DMS53 treated with DMSO at 0.1 percent for 48 hours (cell line): ENCODE measurements at regions not wholly inside any gene's neighbourhood (a gene's known extent, or its start where the extent isn't known, plus 50 kb on each side); places are given as distances from the start of the nearest gene placed in this dataset.
"Not testable (repeated sequence)": the region's sequence is repeated elsewhere in the genome, so short reads cannot be mapped to it uniquely, and the experiment has no call there.

Source experiments
- DNase-seq: peaks from one replicate; lab custom pipeline; 2025; ENCODE audit not compliant: unreplicated experiment; lab: John Stamatoyannopoulos, UW

DNA sequence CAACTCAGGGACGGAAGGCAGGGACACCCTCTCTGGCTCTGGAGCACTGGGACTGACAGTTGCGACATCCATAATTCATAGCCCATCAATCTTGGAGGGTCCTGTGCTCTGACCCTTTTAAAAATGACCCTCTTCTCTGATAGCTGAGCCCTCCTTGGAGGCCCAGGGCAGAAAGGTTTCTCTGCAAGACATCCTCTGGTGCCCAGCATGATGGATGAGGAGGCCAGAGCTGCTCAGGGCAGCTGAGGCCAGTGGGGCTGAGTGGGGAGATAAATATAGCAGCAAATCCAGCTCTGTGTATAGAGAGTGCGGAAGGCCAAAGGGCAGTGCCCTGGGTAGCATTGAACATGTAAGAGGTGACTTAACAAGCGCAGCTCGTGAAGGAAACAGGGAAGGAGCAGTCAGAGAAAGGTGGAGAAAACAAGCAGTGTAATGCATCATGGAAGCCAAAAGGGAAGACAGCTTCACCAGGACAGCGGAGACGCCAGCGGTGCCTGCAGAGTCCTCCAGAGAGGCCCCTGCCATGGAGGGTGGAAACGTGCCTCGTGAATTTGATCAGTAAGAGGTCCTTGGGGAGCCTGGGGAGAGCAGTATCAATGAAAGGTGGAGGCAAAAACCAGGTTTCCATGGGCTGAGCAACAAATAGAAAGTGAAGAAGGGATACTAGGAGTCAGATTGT, 50.4 kb upstream of the FMOD start:
- no peak for DNase-seq

DNA sequence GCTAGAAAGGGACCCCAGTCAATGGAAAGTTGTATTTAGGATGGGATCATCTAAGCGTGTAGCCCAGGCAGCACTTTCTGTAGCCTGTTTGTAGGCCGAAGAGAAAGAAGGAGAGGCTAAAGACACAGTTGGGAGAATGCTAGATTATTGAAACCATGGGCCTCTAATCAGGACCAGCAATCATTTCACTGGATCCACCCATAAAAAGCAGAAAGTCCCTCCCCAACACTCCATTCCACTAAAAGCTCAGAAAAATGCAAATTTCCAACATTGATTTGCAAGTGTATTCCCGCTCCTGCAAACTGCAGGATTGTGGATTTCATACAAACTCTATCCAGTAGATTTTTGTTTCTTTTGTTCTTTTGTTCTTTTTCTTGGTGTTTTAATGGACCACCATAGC, 51.2 kb upstream of the FMOD start:
- DNase-seq, result no peak

DNA sequence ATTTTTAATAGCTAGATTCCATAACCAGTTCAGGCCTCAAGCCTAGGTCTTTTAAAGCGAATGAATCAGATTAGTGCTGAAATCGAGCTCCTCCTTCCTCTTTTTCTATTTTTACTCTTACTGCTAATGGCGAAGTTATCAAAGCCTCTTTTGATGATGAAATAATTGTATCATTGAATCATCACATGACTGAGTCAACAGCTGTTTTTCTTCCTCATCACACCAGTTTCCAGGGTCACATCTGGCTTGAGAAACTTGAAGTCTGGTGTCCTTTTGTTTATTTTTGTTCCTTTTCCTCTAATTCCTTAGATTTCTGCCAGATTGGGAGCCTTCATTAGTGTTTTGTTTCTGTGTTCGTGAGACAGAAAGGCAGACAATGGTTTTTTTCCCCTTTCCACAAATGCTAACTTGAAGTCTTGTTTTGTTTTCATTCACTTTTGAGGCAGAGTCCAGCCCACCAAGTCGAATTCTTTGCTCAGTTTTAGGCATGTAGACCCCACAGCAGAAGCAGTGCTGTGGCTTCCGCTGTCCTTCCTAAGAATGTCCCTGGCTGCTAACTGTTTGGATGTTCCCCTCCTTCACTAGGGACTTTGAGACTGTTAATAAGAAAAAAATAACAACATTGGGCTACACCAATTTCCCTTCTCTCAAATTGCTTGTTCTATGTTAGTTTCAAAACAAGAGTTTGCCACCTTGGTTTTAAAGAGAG, 51.9 kb upstream of the FMOD start:
- DNase-seq, result no peak

DNA sequence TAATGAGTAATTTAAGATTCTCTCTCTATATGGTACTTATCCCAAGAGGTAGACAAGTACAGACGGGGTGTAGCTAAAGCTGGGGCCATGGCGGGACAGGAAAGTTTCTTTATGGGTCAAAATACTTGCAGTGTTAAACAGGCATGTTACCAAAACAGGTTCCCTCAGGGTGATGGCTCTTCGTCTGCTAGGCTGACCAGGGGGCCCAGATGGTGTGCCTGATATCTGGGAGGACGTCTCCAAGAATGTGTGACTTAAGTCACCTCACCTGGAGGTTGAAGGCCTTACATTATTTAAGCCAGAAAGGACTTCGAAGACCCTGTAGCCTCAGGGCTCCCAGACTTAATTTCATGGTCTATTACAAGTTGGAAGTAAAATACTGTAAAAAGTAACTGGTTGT, 52.7 kb upstream of the FMOD start:
- DNase-seq, result no peak

DNA sequence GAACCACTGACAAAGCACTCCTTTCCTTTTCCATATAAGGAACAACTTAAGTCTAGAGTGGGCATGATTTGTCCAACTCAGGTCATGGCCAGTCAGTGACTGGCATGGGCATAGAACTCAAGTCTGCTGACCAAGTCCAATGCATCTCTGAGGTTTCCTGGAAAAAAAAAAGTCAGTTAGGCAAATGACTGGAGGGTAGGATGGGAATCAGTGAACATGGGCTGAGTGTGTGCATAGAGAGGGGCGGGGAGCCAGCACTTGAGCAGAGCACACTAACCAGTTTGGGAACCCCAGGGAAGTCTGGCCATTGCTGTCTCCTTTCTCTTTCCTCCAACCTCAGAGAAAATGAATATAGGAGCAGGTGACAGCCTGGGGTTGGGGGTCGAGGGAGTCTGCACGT, 53.6 kb upstream of the FMOD start:
- DNase-seq, result no peak

DNA sequence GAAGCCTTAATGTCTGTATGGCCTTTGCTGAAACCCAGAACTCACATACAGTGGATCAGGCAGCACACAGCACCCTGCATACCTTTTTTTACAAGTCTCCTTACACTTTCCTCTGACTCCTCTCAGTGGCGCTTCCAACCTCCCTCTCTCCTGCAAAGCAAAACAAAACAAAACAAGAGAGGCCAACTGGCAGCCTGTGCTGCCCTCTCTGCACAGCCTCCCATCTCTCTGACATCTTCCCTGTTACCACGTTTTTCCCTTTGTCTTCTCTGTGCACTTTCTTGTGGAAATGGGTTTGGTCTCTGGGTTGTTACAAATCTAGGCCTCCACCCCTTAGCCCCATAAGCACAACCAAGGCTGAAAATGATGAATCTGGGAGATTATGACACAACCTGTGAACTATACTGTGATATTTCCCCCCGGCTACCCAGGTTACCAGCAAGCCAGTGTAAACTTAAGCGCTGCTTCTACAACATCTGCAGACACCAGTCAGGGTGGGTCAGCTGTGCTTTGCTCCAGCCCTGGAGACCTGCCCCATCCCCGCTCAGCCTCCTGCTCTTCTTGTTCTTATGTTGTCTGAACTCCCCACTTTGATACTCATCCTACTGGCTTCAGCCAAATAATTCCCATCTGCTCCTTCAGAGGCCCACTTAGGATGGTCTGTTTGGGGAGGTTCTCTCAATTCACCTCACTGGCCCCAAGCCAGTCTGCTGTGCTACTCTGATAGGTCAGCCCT, 54.9 kb upstream of the FMOD start:
- no peak for DNase-seq

DNA sequence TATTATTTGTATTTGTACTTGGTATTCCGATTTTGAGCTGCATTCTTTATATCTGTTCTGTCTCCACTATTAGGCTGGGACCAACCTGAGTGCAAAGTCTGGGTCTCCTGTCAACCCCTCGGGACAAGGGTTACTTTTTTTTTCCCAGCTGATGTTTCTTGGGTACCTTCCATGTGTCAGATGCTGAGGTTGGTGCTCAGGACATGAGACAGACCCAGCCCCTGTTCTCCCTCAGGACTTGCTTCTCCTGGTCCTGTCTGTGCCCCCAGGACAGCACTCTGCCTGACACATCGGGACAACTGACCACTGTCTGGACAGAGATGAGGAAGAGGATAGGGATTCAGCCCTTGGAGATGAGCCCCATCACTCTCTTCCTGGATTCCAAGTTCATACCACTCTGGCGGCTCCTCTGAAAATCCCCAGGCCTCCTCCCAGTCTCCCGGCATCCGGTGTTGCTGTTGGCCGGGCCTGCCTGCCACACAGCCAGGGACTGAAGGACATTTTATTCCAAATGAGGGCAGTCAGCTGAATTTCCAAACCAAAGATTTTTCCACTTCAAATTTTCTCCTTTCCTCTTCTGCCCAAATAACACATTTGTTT, 55.6 kb upstream of the FMOD start:
- no peak for DNase-seq

DNA sequence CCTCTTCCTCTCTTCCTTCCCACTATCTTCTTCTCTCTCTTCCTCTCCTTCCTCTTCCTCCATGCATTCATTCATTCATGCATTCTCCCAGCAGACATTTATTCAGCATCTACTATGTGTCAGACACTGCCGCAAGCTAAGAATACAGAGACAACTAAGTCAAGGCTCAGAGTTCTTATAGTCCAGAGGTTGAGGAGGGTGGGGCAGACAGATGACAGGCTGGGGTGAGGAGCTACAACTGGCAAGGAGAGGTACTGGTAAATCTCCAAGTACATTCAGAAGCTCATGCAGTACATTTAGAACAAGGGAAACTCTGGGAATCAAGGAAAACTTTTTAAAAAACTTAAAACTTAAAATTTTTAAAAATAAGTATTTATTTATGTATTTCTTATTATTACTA, 56.4 kb upstream of the FMOD start:
- DNase-seq, result no peak

DNA sequence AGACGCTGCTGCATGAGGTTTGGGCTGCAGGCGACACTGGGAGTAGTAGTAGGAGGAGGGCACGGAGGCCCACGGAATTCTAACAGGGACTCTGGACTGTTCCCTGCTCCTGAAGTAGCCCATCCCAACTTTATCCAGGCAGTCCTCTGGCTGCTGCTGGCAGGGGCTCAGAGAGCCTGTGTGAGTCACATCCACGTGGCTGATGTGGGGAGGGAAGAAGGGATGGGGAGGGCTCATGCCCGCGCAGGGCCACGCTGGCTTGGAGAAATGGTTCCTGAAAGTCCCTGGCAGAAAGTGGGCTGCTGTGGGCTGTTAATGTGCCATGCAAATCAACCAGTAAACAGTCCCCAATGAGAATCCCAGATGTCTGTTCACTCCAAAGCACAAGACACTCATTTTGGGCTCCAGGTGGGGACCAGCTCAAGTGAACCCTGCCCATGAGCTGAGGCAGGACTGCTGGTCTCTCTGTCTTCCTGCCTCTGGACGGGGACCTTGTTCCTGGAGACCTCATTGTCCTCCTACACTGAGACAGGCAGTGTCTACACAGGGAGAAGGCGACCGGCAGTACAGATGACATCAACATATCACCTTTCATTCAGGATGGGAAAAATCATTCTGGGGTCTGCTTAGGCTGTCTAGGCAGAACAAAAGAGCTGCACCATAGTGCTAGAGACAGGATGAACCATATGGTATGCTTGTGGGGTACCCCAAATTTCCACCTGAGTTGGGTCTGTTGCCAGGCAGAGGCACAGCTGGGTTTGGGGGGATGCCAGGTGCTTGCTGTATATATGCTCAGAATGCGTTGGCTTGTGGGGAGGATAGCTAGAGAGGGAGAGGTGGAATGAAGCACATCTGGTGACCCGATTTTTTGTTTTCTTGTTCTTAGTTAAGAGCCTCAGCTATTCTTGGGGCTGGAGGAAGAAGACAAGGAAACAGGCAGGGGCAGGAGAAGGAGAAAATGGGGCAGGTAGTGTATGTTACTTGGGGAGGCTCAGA, 57.9 kb upstream of the FMOD start:
- no peak for DNase-seq

DNA sequence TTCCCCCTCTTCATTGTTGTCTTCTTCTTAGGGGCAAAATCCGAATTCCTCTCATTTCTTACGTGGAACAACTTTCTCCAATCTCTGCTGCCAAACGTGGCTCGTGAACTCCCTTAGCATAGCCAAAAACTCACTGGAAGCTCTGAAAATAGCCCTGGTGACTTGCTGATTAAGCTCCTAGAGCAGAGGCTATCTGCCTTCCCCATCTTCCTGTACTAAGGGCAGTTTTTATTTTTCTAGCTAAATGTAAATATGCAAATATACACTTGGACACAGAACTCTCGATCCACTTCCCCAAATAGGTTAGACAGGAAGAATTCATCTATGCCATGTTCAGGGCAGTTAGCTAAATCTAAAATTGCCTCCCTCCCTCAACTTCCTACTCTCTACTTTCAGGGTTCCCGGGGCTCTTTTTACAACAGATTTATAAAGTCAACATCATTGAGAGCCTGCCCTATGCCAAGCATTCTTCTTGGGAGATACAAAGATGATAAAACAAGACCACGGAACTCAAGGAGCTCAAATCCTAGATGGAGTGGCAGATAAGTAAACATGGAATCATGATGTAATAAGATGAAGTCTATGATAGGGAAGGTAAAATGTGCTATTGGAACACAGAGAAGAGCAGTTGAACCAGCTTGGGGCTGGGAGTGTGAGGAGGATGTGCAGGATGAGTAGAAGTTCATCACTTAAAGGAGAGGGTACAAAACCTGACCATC, 59.4 kb upstream of the FMOD start:
- DNase-seq, result no peak

DNA sequence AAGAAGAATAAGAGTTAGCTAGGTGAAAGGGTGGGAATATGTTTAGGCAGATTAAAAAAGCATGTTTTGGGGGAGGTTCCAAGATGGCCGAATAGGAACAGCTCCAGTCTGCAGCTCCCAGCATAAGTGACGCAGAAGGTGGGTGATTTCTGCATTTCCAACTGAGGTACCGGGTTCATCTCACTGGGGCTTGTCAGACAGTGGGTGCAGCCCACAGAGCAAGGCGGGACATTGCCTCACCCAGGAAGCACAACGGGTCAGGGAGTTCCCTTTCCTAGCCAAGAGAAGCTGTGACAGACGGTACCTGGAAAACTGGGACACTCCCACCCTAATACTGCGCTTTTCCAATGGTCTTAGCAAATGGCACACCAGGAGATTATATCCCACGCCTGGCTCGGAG, 60.5 kb upstream of the FMOD start:
- DNase-seq, result not testable (repeated sequence)

DNA sequence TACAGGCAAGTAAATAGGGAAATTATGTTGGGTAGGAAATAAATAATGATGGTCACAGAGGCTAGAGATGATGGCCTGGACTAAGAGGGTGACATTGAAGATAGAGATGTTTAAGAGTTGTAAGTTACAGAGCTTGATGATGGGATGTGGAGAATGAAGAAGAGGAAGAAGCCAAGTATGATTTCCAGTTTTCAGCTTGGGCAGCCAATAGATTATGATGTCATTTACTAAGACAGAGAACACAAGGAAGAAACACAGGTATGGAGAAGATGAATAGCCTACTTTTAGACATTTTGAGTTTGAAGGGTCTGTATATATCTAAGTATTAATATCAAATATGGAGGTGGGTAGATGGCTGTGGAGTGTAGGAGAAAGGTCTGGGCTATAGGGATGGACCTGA, 56.0 kb upstream of the PRELP start:
- no peak for DNase-seq

DNA sequence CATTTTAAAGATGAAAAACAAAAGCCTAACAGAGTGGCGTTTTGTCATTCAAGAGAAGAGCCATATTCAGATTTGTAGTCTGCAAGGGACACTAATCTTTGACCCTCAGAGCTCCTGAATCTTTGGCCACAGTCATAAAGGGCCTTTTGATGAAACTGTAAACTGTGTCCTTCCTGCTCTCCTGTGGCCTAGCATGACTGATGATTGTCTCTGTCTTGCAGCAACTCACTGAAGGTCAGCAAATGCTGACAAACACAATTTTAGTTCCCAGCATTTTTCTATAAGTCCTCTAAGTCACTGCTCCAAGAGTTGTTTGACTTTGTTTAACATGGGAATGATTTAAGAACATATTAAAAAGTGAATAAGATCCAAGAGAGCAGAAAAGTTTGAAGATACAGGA, 55.3 kb upstream of the PRELP start:
- DNase-seq, result no peak

DNA sequence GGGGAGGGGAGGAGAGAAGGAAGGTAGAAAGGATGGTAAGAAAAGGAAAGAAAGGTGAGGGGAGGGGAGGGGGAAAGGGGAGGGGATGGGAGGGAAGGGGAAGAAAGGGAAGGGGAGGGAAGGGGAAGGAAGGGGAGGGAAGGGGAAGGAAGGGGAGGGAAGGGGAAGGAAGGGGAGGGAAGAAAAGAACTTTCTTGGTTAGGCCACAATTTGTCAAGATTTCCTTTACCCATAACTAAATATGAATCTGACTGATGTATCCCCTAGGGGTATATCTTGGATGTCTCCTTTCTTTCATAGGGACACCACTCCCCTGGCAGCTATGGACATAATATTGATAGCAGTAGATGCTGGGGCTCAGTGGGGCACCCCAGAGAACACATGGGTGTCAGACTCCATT, 54.4 kb upstream of the PRELP start:
- DNase-seq, result no peak

DNA sequence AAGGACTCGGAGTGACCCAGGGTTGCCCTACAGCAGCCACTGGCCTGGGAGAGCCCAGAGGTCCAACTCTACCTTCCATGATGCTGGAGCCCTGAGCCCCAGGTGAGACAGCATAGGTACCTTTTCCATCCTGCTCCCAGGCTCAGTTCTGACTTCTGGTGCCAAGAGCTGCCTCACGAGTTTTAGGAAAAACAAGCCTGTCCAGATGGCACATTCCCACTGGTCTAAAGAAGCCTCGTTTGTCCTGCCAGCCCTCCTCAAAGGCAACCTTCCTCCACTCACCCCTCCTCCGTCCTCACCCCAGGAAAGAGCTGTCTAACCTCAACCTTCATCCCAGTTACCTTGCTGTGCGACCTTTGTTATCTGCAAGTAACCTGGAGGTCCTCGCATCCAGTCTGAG, 53.5 kb upstream of the PRELP start:
- DNase-seq, result no peak

DNA sequence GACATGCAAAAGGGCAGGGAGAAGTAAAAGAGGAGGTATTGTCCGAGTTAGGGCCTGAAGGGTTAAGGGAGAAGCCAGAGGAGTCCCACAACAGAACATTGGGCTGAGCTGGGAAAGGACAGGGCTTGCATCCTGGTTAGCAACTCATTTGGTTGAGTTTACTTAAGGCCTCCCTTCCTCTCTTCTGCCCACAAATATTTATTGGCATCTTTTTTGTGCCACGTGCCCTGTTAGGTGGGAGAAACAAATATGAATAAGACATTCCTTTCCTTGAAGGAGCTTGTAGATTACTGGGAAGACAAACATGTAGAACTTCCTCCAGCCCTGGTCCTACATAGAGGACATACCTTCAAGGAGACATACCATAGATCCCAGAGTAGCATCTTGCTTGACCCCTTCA, 53.0 kb upstream of the PRELP start:
- DNase-seq, result no peak

DNA sequence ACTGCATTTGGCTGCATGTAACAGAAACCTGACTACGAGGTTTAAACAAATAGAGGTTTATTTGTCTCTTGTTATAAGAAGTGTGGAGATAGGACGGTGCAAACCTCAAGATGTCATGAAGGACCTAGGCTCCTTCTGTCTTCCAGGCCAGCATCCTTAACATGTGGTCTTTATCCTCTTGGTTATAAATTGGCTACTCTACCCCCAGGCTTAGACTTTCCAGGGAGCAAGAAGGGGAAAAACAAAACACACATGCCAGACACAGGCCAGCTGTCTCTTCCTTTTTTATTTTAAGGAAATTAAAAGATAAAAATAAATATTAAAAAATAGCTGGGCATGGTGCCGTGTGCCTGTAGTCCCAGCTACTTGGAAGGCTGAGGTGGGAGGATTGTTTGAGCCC, 51.3 kb upstream of the PRELP start:
- DNase-seq, result no peak

DNA sequence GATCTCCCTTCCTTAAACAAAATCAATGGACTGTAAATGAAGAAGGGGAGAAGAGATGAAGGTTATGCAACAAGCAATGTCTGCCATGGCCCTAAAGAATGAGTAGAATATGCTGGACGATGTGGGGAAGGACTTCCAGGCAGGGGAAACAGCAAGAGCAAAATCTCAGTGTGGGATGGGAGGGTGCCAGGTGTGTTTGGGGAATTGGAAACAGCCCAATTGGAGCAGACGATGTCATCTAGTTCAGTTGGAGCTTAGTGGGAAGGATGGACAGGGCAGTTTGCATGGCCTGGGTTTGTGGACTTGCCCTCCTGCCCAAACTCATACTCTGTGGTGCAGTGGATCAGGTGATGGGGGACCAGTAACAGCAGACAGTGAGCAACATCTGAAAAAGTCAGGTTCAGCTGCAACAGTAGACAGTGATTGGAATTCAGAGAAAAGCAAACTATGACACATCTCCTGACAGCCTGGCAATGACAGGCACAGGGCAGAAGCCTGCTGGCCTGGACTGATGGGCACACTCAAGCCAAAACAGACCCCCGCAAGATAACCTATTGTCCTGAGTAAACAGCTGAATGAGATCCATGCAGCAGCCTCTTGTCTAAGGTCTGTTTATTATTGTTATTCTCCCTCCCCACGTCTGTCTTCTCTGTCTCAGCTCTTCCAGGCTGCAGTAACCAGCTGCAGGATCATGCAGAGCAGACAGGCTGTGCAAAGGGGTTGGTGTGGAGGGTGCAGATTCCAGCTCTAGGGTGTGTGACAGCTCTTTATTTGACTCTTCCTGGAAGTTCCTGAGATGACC, 50.5 kb upstream of the PRELP start:
- DNase-seq, result no peak

DNA sequence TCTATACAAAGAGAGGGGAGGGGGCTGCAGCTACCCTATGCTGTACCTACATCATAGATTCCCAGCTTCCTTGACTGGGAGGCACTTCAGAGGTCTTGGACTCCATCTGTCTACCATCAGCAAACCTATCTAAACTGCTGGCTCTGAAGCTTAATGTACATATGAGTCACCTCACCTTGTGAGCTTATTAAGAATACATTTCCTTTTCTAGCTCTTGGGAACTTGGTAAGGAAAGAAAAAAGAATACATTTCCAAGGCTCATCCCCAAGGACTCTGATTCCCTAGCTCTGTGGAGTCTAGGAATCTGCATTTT, 50.0 kb upstream of the PRELP start:
- peak; percentile 27 for DNase-seq
